NCI-H2107 (cell line): ENCODE measurements at regions not wholly inside any gene's neighbourhood (a gene's known extent, or its start where the extent isn't known, plus 50 kb on each side); places are given as distances from the start of the nearest gene placed in this dataset.
"Not testable (repeated sequence)": the region's sequence is repeated elsewhere in the genome, so short reads cannot be mapped to it uniquely, and the experiment has no call there.

Experiments used
- DNase-seq: peaks from one replicate; lab custom pipeline; 2025; lab: John Stamatoyannopoulos, UW

- no peak for DNase-seq
These were observed 1403.6 kb downstream of the SUCLG1 start for GRCh38 chr2:83055376-83056010.

- no peak for DNase-seq
These were observed 1404.3 kb downstream of the SUCLG1 start for GRCh38 chr2:83054751-83055150.

GRCh38 chr2:83051538-83052170, 1407.4 kb downstream of the SUCLG1 start:
- DNase-seq, result no peak

- no peak for DNase-seq
These were observed 1417.0 kb downstream of the SUCLG1 start for GRCh38 chr2:83042053-83042452.

- no peak for DNase-seq
These were observed 1436.4 kb downstream of the SUCLG1 start for GRCh38 chr2:83022631-83023210.

GRCh38 chr2:83017366-83018090, 1441.6 kb downstream of the SUCLG1 start:
- no peak for DNase-seq

GRCh38 chr2:83016343-83017110, 1442.6 kb downstream of the SUCLG1 start:
- DNase-seq, result no peak

- DNase-seq, result no peak
These were observed 1443.2 kb downstream of the SUCLG1 start for GRCh38 chr2:83015900-83016299.

- no peak for DNase-seq
These were observed 1443.9 kb downstream of the SUCLG1 start for GRCh38 chr2:83015035-83015715.

- no peak for DNase-seq
These were observed 1444.6 kb downstream of the SUCLG1 start for GRCh38 chr2:83014462-83014861.

GRCh38 chr2:83006961-83007360, 1452.1 kb downstream of the SUCLG1 start:
- no peak for DNase-seq

- no peak for DNase-seq
These were observed 1455.5 kb downstream of the SUCLG1 start for GRCh38 chr2:83003555-83003954.

GRCh38 chr2:83002706-83003105, 1456.4 kb downstream of the SUCLG1 start:
- no peak for DNase-seq

GRCh38 chr2:82998781-82999180, 1460.3 kb downstream of the SUCLG1 start:
- DNase-seq, result no peak

GRCh38 chr2:82996217-82996616, 1462.9 kb downstream of the SUCLG1 start:
- DNase-seq, result no peak

GRCh38 chr2:82994151-82994550, 1464.9 kb downstream of the SUCLG1 start:
- no peak for DNase-seq

GRCh38 chr2:82993609-82994008, 1465.5 kb downstream of the SUCLG1 start:
- no peak for DNase-seq

- no peak for DNase-seq
These were observed 1466.1 kb downstream of the SUCLG1 start for GRCh38 chr2:82992968-82993367.

GRCh38 chr2:82987706-82988105, 1471.4 kb downstream of the SUCLG1 start:
- not testable (repeated sequence) for DNase-seq

- no peak for DNase-seq
These were observed 1472.2 kb downstream of the SUCLG1 start for GRCh38 chr2:82986899-82987298.

GRCh38 chr2:82985572-82986197, 1473.4 kb downstream of the SUCLG1 start:
- DNase-seq, result no peak
